GM11168 (cell line): ENCODE measurements at regions not wholly inside any gene's neighbourhood (a gene's known extent, or its start where the extent isn't known, plus 50 kb on each side); places are given as distances from the start of the nearest gene placed in this dataset.
"Not testable (repeated sequence)": the region's sequence is repeated elsewhere in the genome, so short reads cannot be mapped to it uniquely, and the experiment has no call there.

ENCODE experiments used
- in situ Hi-C: fragments of 300-500 bp; cut with MboI; formaldehyde crosslinking; loops from one replicate; pipeline ENCODE4 v1.12.0; 2022; ENCODE audit warnings: low sequenced_read_pairs; ENCODE audit not compliant: unreplicated experiment

DNA sequence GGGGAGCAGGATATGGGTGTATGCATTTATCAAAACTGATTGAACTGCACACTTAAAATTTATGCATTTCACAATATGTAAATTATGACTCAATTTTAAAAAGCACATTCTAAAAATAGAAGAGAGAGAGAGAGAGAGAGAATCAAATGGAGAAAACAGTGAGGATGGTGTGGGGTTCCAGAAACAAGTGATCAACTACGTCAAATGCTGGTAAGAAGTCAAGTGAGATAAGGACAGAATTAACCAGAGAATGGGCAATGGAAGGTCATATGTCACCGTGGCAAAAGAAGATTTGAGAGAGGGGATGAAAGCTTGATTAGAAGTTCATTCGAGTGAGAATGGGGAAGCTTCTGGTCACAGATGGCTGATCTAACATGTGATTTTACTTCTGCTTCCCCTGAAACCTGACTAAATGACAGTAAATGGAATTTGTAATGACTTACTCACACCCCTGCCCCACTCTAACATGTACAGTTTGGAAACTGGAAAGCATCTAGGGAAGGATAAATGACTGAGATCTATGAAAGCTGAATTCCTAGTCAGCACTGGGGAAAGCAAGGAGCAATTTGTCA lies 276.5 kb upstream of the AMIGO2 start:
- in situ Hi-C loops = no loop called here

DNA sequence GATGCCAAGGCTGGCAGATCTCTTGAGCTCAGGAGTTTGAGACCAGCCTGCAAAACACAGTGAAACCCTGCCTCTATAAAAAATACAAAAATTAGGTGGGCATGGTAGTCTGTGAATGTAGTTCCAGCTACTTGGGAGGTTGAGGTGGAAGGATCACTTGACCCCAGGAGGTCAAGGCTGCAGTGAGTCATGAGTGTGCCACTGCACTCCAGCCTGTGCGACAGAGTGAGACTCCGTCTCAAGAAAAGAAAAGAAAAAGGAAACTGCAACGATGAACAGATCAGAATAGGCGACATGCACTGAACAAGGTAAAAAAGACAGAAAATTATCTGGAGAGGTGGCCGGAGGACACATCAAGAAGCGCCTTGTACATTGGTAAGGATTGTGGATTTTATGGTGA lies 273.7 kb upstream of the AMIGO2 start:
- in situ Hi-C loops = no loop called here

DNA sequence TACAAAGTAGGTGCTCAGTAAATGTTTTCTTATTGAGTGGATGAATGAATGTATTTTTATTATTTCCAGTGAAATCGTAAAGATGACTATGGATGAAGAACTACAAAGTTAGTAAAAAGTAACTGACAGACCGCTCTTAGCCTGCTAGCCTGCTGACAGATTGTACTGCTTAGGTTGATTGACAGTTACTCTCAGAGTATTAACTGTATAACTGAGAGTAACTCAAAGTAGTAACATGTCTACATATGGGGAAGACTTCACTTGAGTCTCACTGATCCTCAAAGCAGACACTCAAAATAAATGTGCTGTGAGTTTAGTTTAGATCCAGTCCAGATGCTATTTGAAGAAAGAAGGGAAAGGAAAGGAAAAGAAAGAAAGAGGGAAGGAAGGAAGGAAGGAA lies 272.3 kb upstream of the AMIGO2 start:
- in situ Hi-C loops = no loop called here

DNA sequence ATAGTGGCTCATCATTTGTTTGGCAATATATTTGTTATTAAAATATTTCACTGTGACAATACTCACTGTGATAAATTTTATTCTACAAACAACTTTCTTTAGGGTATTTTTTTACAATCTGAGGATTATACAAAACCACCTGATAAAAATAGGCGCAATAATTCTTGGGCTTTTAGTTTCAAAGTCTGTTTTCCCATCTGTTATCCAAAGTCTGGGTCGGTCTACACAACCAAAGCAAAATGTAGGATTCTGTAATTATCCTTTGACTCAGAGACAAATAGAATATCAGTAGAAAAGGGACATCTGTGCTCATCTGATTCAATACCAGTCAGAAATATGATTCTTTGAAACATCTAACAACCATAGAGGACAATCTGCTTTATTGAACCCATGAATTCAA lies 271.8 kb upstream of the AMIGO2 start:
- in situ Hi-C loops = no loop called here

DNA sequence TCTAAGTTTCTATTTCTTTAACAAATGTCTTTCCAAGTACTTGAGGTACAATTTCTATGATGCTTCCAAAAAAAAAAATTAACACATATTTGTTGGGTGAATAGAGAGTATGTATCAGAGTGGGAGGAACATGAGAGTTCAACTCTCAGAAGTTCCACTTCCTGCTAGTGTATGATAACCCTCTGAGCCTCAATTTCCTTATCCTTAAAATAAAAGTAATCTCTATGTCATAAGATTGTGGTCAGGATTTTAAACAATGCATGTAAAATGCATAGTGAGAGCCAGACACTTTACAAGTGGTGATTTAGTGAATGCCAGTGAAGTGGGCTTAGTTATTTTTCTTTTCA lies 270.3 kb upstream of the AMIGO2 start:
- in situ Hi-C loops = no loop called here

DNA sequence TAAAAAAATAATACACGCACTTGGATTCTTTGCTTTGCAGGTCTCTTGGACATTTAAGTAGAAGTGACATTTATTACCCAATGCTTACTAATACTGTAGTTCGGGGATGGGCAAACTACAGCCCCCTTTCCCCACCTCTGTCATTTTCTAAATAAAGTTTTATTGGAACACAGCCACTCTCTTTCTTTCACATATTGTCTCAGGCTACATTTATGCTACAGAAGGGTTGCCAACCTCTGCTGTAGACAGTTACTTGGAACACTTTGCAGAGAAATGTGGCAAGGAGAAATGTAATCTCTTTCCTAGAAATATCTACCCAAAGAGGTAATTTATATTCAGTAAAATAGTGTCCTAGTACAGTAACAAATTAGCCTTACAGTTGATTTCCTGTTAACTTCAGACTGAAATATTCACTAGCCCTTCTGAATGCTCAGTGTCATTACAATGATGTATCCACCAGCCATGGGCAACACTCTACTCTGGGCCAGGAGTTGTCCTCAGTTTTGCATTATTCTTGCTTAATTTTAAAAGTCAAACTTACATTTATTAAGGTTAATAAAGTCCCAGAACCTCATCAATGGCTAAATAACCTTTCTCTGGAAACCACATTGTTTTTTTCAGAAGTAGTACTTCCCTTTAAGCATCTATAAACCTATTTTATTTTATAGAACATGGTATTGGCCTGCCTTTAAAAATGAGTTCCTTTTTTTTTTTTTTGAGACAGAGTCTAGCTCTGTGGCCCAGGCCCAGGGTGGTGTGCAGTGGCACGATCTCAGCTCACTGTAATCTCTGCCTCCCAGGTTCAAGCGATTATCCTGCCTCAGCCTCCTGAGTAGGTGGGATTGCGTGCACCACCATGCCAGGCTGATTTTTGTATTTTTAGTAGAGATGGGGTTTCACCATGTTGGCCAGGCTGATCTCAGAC lies 269.6 kb upstream of the AMIGO2 start:
- in situ Hi-C loops = no loop called here

DNA sequence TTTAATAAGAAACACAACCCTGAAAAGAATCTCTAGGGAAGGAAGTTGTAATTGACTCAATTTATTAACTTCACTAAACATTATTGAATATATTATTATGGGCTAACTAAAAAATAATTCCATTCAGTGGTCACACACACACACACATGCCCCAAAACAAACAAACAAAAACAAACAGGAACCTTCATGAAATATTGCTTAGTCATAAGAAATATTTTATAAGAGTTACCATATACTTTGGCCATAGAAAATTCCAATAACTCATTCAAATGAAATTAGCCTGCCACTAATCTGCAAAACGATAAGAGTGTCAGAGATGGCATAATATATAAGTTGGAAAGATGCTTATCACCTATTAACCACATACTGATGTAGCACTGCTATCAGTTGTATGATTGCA lies 268.4 kb upstream of the AMIGO2 start:
- in situ Hi-C loops = no loop called here

DNA sequence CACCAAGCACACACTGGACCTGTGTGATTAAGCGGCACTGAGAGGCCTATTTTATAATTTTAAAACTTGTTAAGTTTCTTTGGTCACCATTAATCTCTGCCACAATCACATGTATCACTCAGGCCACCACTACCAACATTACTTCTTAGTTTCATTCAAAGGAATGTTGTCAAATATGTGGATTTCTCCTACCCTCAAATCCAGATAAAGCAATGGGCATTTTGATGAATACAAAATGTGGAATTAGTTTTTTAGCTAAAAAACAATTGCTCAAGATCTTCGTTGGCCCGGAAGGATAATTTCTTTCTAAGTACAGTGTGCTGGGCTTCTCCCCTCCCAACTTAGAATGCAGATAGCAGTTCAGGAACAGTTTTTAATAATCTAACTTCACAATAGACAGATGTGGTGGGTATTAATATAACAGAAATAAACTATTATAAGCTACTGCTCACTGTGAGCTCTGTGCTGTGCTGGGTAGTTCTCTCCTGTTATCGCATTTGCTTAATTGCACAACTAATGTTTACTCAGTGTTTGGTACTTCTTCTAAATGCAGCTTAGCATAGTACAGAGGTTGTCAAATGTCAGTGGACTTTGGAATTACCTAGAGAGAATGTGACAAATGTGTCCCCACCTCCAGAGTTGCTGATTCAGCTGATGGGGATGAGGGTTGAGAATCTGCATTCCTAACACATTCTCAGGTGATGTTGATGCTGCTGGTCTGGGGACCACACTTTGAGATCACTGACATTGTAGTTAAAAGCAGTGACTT lies 266.7 kb upstream of the AMIGO2 start:
- in situ Hi-C loops = no loop called here

DNA sequence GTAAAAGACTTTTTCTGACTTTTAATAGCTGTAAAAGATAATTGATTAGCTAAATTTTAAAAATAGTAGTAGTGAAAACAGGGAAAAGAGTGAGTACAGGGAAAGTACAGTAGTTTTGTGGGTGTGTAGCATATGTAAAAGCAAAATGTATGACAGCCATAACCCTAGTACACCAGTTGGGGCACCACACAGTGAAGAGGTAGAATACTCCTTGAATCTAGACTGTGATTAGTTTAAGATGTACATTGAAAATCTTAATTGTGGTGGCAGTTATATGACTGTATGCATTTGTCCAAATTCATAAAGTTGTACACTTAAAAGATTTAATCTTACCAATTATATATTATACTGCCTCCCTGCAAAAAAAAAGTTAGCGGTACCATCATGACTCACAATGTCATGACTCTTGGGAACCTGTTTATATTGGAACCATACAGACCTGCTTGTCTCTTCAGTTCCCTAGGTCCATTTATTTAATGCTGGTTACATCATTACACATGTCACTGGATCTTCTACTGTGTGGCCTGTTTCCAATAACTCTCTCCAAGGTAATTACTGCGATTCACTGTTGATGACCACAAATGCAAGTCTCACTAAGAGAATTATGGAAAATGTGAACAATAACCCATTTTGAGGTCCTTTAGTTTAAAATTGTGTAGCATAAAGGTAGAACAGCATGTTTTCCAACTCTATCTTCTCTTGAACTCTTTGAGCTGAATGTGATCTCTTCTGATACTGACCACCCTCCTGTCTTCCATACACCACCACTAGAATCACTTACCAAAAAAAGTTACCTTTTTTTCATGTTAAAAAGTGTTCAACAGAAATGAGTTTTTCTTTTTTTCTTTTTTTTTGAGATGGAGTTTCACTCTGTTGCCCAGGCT lies 264.2 kb upstream of the AMIGO2 start:
- in situ Hi-C loops = no loop called here

DNA sequence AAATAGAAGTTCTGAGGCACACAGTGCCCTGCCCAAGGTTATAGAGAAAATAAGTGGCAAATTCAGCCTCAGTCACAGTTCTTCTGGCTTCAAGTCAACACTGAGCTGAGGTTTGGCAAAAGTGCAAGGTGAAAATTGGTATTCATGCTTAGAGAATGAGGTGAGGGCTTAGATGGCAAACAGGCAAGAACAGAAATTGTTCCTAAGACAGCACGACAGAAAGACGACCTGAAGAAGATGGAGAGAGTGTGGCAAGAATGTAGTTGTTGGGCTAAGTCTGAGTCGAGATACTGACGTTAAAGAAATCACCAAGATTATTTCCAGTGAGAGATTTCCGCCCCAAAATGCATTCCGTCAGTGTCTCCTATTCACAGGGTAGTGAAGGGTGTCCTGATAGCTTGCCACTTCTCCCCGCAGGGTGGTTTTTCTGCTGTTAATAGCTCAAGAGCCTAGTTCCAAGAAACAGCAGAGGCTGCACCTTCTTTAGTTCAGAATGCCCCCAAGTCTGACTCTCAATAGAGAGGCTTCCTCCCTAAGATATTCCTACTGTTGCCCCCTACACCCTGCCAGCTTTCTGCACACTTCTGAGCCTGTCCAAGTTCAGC lies 260.8 kb upstream of the AMIGO2 start:
- in situ Hi-C loops = no loop called here

DNA sequence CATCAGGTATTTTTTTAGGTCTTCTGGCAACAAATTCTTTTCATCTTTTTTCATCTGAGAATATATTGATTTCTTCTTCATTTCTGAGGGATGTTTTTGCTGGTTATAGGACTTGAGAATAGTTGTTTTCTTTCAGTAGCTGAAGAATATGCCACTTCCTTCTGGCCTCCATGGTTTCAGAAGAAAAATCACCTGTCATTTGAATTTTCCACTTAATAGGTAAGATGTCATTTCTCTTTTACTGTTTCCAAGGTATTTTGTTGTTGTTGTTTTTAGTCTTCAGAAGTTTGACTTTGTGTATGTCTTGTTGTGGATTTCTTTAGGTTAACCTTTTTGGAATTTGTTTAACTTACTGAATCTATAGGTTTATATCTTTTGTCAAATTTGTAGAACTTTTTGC lies 257.8 kb upstream of the AMIGO2 start:
- in situ Hi-C loops = no loop called here

DNA sequence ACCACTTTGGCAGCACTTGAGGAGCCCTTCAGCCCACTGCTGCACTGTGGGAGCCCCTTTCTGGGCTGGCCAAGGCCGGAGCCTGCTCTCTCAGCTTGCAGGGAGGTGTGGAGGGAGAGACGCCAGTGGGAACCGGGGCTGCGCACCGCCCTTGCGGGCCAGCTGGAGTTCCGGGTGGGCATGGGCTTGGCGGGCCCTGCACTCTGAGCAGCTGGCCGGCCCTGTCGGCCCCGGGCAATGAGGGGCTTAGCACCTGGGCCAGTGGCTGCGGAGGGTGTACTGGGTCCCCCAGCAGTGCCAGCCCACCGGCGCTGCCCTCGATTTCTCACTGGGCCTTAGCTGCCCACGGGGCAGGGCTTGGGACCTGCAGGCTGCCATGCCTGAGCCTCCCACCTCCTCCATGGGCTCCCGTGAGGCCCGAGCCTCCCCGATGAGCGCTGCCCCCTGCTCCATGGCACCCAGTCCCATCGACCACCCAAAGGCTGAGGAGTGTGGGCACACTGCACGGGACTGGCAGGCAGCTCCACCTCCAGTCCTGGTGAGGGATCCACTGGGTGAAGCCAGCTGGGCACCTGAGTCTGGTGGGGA lies 253.6 kb upstream of the AMIGO2 start:
- in situ Hi-C loops = not testable (repeated sequence)

DNA sequence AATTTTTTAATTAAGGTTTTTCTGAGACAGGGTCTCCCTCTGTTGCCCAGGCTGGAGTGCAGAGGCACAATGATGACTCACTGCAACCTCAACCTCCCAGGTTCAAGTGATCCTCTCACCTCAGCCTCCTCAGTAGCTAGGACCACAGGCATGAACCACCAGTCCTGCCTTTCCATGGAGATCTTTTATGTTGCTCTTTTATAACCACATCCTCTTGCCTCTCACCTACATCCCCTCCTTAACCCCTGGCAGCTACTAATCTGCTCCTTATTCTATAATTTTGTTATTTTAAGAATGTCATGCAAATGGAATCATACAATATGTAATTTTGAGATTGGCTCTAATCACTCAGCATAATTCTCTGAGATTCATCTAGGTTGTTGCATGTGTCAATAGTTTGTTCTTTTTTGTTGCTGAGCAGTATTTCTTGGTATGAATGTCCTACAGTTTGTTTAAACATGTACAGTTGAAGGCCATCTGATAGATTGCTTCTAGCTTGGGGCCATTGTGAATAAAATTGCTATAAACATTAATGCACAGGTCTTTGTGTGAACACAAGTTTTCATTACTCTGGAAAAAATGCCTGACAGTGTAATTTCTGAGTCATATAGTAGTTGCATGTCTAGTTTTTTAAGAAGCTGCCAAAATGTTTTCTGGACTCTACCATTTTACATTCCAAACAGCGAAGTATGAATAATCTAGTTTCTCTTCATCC lies 249.2 kb upstream of the AMIGO2 start:
- in situ Hi-C loops = no loop called here

DNA sequence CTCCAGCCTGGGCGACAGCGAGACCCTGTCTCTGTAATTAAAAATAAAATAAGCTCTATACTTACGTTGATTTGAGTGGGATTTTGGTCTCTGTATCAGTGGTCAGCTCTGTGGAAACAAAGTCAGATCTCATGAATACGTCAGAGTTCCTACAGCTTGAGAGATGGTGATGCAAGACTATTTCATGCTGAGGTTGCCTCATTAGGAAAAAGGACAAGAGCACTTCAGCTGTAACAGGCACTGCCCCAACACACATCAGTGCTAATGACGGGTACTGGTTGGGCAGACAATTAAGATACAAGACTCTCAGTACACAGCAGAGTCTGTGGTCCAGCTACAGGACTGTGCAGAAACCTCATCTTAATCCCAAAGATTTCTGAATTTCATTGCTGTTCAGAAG lies 246.4 kb upstream of the AMIGO2 start:
- in situ Hi-C loops = no loop called here

DNA sequence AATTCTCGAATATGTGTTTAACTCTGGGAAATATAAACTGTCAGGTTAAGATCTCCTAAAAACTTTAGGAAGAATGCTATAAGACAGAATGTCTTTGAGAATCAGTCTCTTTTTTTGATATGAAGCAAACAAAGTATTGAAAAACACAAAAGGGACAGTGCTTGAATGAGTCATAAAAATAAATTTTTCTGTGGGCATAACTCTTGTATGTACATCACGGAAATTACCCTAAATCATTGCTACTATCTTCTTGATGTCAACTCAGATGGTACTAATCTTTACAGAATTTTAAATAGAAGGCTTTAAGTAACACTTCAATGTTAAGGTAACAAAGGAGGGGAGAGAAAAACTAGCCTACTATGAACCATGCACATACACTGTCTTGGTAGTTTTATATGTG lies 244.0 kb upstream of the AMIGO2 start:
- in situ Hi-C loops = no loop called here

DNA sequence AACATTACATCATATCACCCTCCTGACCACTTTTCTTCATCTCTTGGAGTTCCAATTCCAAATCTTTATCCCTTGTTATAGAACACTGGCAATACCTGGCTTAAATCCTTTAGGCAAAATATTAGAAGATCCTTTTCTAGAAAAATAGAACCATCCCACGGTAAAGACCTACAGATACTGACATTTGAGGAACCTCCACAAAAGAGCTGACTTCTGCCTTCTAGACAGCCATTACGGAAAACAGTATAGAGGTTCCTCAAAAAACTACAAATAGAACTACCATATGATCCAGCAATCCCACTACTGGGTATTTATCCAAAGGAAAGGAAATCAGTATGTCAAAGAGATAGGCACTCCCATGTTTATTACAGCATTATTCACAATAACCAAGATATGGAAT lies 241.7 kb upstream of the AMIGO2 start:
- in situ Hi-C loops = no loop called here

DNA sequence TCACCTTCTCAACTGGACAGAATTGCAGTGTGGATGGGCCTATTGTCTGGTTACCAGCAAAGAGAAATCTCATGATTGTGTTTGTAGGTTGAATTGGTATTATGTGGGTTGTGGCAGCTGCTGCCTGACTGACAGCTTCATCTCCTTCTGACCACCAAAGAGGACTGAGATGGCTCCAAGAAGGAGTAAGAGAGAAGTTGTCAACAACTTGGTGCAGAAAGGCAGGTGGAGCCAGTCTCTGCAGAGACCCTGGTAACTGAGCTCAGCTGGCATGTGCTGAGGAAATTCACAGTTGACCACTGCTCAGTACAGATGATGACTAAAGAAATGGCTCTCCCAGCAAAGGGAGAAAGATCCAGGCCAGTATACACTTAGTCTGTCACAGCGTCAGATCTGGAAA lies 240.0 kb upstream of the AMIGO2 start:
- in situ Hi-C loops = no loop called here

DNA sequence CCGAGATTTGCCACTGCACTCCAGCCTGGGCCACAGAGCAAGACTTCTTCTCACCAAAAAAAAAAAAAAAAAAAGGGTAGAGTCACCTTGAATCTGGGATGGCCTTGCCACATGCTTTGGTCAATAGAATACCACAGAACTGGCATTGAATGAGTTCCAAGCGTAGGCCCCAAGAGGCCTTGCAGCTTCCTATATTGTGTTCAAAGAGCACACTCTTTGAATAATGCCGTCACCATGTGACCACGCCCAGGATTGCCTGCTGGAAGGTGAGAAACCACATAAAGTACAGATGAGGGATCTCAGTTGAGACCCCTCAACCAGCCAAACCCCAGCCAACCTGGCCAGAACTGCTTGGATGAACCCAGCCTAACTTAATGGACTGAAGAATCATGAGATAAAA lies 239.2 kb upstream of the AMIGO2 start:
- in situ Hi-C loops = no loop called here
